NCI-H2029 (cell line): ENCODE measurements at regions not wholly inside any gene's neighbourhood (a gene's known extent, or its start where the extent isn't known, plus 50 kb on each side); places are given as distances from the start of the nearest gene placed in this dataset.

Source experiments
- DNase-seq: peaks from one replicate; lab custom pipeline; 2025; lab: John Stamatoyannopoulos, UW

DNA sequence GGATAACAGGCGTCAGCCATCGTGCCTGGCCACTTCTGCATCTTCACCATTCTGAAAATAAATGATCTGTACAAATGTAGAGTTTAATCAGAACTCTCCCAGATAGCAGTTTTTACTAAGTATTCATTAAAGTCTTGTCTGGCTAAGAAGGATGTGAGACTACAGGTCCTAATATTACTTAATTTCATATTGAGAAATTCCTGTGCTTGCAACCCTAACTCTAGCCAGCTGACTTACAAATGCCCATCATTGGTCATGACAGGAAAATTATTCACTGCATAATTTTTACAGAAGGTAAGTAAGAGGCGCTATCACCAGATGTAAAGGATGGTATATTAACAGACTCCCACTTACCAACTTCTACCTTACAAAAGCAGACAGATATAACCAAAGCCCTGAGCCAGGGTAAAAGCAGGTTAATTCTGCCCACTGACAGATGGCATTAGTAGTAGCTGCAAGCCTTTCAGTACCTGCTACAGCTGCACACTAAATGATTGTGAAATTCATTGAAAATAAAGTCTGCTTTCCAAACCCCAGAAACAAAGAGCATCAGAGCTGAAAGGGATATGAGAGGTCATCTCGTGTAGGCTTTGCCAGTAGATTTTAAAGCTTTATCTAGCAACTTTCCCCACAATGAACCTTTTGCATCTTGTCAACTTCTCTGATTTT, 55.9 kb upstream of the FOXN2 start:
- DNase-seq = no peak

DNA sequence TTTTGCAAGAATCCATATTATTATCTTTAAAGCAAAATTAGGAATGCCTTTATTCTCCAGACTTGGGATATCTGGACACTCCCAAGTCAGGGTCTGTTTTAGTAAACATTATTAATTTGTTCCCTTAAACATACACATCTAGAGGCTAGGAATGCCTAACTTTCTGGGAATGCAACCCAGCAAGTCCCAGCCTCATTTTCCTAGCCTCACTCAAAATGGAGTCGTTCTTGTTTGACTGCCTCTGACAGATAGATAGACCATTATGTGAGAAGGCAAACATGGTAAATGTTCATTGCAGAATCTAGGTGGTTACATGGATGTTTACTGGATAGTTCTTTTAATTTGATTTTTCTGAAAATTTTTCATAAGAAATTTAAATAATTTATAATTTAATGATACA, 54.7 kb upstream of the FOXN2 start:
- no peak for DNase-seq

DNA sequence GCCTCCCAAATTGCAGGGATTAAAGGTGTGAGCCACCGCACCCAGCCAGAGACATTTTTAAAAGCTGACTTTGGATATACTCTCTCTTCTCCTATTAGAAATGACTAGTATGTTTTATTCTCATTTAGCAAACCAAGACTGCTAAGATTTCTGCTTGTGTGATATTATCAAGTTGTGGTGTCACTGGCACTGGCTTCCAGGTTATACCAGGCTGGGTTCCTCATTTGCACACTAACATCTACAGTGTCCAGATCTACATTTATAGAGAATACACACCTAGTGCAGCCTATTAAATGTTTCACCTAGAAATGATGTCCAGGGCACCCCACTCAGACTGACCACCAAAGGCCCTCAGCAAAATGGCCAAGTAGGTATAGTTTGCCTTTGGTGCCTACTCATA, 49.9 kb upstream of the FOXN2 start:
- no peak for DNase-seq
